HG03045 (cell line): ENCODE measurements at regions not wholly inside any gene's neighbourhood (a gene's known extent, or its start where the extent isn't known, plus 50 kb on each side); places are given as distances from the start of the nearest gene placed in this dataset.
"Not testable (repeated sequence)": the region's sequence is repeated elsewhere in the genome, so short reads cannot be mapped to it uniquely, and the experiment has no call there.

Experiments
- ATAC-seq: cut with Tn5 transposase; IDR thresholded peaks from one replicate; pipeline ENCODE4 v1.9.1; 2021; ENCODE audit warnings: mild to moderate bottlenecking, moderate library complexity; ENCODE audit not compliant: unreplicated experiment

DNA sequence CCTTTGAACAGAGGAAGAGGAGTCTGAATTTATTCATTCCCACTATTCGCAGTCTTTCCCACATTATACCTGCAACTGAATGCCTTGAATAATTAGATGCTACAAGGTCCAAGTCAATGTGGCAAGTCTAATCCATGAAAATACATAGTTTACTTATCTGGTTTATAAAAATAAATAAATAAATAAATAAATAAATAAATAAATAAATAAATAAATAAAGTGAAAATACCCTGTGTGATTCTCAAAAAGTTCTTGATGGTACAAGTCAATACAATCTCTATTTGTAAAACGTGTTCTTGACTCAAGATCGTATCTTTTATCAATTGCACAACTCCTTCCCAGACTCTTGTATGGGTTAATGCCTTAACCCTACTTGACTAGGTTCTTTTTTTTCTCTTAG, 417.7 kb downstream of the ZWINT start:
- no peak for ATAC-seq

DNA sequence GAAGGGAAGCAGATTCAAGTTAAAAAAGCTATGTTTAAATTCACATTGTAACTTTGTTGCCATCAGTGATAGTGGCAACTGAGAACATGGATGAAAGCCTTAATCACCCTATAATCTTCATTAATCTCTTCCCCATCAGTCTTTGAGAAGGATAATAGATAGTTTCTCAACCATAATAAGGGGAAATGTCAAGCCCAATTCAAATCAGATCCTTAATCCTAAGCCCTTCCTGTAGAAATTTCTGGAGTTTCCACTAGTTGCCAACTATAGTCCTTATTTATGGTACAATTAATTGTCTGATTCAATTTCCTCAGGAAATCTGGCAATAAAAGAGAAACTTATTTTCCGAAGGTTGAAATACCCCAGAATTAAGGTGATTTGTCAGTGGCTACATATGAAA, 431.8 kb downstream of the ZWINT start:
- ATAC-seq, result no peak

DNA sequence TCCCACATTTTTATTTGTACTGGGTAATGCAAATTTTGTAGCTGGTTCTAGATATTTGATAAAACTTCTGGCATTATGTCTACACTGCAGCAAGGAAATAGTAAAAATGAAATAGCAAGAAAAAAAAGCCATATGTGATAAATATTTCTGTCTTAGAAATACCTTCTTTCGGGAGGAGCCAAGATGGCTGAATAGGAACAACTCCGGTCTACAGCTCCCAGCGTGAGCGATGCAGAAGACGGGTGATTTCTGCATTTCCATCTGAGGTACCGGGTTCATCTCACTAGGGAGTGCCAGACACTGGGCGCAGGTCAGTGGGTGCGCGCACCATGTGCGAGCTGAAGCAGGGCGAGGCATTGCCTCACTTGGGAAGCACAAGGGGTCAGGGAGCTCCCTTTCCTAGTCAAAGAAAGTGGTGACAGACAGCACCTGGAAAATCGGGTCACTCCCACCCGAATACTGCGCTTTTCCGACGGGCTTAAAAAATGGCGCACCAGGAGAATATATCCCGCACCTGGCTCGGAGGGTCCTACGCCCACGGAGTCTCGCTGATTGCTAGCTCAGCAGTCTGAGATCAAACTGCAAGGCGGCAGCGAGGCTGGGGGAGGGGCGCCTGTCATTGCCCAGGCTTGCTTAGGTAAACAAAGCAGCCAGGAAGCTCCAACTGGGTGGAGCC, 461.4 kb downstream of the ZWINT start:
- not testable (repeated sequence) for ATAC-seq

DNA sequence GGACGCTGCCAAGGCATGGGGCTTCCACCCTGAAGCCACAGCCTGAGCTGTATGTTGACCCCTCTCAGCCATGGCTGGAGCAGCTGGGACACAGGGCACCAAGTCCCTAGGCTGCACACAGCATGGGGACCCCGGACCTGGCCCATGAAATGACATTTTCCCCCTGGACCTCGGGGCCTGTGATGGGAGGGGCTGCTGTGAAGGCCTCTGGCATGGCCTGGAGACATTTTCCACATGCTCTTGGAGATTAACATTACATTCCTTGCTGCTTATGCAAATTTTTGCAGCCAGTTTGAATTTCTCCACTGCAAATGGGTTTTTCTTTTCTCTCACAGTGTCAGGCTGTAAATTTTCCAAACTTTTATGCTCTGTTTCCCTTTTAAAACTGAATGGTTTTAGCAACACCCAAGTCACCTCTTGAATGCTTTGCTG, 463.6 kb downstream of the ZWINT start:
- no peak for ATAC-seq

DNA sequence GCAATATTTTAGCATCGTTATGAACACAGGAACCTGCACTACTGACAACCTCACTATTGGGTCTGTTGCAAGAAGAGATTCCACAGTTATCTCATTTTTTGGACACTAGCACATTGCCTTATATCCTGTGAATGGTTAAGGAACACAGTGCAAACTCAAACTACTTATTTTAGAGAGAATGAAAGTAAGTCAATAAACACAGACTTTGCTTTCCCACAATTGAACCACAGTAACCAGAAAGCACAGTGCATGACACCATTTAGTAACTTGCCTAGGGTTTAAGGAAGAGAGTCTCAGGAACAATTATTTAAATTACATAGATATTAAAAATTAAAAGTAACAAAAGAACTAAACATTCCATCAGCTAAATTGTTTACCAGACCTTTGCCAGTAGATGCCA, 468.8 kb downstream of the ZWINT start:
- ATAC-seq, result no peak

DNA sequence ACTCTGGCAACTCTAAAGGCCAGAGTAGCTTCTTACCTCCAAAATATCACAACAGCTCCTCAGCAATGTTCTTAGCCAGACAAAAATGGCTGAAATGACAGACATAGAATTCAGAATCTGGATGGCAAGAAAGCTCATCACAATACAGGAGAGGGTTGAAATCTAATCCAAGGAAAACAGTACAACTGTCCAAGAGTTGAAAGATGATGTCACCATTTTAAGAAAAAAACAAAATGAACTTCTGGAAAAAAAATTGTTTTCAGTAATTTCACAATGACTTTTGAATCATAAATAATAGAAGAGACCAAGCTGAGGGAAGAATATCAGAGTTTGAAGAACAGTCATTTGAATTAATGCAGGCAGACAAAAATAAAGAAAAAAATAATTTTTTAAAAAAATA, 479.5 kb downstream of the ZWINT start:
- no peak for ATAC-seq

DNA sequence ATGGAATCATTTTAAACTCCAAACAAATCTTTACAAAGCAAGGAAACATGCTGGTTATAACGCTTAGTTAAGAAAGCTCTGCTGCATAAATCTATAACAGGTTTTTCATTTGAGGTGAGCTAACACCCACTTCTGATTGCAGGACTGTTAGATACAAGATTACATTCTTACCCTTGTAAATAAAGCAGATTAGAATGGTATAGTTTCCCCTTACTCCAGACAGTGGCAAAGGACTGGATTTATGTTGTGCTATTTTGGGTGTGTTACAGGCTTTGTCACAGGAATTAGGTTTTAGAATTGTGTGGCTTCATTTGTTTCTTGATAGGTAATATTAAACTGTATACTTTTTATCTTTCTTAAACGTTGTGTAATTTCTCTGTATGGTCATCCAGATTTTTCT, 487.6 kb downstream of the ZWINT start:
- no peak for ATAC-seq

DNA sequence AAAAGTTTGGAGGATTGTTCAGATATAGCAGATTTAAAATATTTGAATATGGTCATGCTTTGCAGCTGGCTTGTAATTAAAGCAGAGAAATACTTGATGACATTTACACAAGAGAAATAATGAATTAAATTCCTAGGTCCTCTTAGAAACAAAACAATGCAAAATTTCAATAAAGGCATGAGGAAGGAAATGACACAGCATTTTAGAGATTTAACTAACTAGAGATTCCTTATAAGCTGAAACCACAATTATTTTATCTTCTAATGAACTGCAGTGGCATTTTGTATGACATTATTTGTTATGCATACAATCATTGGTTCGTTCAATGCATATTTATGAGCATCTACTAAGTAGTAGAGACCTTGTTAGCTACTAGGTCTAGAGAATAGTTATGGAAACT, 490.9 kb downstream of the ZWINT start:
- no peak for ATAC-seq

DNA sequence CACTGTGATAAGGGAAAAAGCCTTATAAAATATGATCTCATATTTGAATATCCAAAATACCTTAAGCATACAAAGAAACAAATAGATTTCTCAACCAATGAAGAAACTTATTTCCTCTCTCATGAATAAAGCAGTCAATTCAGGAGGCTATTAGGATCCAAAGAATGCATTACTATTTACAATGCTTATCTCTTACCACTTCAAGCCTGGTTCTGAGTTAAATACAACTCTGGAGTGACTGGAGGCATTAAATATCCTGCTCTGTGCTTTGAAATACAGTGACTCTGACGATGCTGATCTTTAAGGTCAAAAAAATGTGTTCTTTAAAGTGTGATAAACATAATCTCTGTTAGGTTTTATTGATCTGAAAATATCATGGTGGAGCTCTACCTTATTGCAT, 493.2 kb downstream of the ZWINT start:
- no peak for ATAC-seq

DNA sequence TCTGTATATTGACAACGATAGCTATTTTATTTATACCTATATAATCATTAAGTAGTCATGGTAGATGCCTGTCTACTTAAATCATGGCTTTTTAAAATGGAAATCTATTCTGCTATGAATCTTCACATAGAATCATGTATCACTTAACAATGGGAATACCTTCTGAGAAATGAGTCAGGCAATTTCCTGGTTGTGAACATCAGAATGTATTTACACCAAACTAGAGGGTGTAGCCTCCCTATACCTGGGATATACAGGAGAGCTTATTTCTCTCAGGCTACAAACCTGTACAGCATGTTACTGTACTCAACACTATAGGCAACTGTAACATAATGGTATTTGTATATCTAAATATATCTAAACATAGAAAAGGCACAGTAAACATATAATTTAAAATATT, 502.3 kb downstream of the ZWINT start:
- ATAC-seq, result no peak

DNA sequence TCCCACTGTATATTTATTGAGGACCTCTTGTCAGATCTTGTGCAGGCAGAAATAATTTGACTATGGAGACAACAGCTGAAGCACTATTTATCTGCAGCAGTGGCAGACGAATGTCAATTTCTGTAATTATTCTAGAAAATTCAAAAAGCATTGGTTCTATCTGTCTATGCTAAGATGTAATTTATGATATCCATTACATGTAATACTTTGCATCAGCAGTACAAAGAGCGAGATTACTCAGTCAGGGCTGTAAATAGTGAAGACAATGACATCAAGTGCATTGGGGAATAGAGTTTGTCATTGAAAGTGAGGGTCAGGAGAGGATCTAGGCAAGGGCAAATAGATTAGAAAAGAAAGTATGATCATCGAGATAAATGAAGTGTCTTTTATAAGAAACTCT, 508.2 kb downstream of the ZWINT start:
- ATAC-seq, result no peak

DNA sequence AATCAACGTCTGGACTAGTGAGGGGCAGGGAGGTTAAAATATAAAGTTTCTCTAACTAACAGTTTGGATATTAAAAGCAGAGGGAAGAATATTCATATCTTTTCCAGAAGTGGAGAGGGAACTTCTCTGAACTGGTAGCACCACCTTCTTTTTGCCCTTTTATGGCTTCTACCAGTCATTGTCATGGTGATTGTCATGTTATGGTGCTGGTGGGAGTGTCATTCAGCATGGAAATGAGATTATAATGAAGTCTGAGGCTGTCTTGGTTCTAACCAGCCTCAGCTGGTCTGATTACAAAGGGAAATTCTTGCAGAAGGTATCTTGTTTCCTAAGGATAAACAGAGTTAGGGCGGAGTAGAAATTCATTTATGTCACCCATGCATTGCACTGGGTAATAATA, 523.8 kb downstream of the ZWINT start:
- no peak for ATAC-seq

DNA sequence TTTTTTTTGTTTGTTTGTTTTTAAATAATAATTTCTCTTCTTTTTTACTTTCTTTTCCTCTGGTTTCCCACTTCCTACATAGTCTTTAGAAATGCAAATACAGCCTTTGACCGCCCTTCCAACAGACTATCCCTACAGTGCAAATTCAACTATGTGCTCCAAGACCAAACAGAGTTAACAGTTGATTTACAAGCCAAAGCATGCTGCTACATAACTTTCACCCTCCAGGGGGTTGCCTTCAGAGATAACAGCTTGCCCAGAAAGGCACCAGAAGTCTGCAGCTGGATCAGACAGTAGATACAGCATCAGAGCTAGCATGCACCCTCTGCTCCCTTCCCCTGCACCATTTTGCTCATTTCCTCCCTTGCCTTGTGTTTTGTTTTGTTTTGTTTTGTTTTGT, 539.0 kb downstream of the ZWINT start:
- ATAC-seq, result no peak

DNA sequence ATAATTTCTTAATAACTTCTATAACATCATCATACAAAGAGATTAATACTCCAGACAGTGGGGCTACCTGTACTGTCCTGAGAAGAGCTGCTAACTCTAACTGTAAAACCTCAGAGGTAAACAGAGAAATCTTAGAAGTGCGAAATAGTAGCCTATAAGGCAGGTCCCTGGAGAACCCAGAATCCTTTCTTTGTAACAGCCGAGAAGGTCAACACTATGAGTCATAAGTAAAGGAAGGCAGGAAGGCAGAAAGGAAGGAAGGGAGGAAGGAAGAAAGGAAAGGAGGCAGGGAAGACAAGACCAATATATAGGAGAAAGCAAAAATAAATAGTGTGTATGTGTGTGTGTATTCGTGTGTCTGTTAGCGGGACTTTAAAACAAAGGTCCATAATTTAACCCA, 540.6 kb downstream of the ZWINT start:
- ATAC-seq, result no peak

DNA sequence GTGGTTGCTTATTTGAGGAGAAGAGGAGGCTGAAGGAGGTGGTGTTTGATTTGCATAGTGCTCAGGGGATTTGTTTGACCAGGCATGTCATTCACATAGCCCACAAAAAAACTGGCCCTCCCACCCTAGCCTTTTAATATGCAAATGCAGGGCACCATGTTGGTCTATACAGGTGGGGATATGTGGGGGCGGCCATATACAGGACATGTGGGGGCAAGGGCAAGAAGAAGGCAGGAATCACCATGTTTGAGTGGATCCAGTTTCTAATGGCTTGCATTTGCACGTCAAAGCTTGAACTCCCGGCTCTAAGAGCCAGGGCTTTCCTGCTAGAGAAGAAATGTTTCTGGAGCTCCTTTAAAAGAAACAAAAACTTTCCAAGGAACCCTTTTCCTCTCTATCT, 541.0 kb downstream of the ZWINT start:
- ATAC-seq, result no peak

DNA sequence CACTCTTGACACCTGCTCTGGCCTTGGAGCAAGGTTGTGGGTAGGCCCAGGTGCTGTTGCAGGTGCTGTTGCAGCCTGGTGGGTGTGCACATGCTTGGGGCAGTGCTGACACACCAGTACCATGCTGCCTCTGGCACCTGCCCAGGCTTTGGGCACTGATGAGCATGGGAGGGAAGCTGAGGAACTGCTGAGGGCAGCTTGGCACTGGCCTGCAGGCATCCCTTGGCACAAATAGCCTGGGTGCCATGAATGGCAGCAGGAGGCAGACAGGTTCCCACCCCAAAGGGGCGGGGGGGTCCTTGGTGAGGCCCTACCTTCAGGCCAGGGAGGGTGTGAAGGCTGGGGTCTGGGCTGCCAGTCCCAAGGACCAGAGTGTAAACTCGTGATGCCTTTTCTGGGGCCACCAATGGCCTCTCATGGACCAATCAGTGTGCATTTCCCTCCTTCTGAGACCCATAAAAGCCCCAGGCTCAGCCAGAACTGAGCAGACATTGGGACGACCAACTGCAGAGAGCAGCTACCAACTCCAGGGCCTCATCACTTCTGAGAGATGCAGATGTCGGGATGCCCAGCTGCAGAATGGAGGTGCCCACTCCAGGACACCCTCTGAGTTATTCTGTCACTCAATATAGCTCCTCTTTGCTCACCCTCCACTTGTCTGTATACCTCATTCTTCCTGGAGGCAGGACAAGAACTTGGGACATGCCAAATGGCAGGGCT, 547.4 kb downstream of the ZWINT start:
- no peak for ATAC-seq

DNA sequence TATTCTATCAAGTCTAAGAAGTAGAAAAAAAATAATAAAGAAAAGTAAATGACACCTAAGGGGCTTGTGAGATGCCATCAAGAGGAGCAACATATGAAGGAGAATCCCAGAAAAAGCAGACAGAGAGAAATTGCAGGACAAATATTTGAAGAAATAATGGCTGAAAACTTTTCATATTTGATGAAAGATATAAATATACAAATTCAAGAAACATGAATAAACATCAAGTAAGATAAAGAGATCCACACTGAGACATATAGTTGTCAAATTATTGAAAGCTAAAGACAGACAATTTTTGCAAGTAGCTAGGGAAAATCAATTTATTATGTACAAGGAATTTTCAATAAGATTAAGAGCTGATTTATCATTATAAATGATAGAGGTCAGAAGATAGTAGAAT, 558.0 kb downstream of the ZWINT start:
- ATAC-seq, result no peak

DNA sequence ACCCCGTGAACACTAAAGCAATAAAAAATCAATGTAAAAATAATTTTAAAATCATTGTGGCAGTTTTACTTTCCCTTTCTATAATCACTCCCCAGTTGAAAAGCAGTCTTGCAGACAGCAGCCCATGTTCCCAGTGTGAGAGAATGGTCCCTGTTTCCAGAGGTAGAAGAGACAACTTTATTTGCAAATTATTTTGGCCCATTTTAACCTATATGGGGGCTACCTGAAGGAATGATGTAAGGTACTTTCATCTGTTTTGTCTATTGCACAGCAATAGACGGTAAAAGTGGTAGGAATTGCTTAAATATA, 559.8 kb downstream of the ZWINT start:
- ATAC-seq, result no peak

DNA sequence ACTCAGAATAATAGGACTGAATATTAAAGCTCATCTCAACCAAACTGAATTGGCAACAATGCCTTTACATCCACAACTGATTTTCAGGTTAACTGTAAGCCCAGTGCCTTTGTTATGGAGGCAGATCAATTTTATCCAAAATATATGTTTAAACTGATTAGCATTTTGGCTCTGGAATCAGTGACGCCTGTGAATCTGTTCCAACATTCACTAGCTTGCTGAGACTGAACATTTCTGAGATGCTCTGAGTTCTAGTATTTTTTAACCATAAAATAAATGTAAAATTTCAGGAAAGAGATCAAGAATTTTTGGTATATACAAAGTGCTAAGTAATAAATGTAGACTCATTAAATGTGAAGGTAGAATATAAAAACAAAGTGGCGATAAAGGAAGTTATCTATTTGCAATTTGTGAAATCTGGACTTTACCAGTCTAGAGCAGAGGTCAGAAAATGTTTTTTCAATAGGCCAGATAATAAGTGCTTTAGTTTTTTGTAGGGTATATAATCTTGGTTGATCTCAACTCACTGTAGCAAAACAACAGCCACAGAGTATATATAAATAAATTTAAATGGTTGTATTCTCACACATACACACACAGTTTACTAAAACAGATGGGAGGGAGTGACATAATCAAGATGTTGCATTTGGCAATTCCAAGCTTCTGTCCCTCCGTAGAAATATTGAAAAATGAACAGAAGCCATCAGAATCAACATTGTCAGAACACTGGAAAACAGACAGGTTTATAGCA, 560.3 kb downstream of the ZWINT start:
- no peak for ATAC-seq

DNA sequence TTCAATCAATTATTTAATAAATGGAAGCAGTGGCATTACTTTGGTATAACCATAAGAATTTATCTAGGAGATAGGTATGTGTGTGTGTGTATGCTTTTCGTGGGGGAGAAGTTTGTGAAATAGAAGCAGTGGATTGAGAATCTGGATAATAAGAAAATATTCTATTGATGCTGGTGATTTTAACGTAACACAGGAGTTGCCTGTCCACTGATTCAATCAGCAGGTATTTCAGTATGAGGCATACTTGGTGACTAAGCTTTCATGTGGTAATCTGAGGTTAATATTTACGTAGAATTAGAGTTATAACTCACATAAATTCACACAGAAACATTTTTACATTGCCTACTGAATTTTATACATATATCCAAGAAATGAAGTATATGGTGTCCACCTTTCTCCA, 568.0 kb downstream of the ZWINT start:
- no peak for ATAC-seq

DNA sequence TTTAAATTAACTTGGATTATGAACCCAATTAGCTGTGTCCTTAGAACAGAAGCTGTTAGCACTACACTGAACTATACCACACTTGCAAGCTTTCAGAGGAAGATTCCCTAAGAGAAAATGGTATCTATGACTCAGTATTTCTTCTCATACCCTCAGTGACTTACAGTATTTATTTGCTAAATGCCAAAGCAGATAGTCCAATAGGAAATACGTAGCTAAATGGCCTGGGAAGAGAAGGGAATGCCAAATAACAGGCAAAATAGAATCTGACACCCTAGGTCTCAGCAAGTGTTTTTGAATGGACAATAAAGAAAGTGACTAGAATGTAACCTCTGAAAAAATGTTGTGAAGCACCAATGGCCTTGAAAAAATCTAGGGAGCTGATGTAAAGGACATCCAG, 570.8 kb downstream of the ZWINT start:
- ATAC-seq, result not testable (repeated sequence)

DNA sequence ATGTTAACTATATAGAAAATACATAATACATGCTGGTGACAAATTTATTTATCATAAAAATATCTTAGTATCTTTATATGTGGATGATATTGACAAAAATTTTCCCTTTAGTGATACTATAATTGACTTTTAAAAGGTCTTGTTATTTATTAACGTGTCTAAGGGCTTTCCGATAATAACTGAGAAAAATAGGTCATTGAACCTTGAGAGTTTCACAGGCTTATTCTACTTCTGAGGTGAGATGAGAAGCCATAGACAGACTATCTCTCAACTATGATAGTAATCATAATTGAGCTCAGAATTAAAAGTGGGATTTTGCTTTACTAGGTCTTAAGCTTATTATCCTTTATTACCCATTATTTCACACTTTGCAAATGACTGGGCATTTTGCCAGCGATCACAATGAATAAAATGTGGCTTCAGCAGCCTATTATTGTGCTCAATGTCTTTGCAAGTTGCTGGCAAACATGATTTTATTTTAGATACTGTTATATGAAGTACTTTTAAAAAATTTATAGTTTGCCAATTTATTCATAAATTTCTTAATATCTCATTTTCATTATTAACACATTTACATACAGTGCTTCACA, 574.5 kb downstream of the ZWINT start:
- ATAC-seq, result no peak
